H1 (cell line): ENCODE measurements at regions not wholly inside any gene's neighbourhood (a gene's known extent, or its start where the extent isn't known, plus 50 kb on each side); places are given as distances from the start of the nearest gene placed in this dataset.

Experiments
- CTCF ChIA-PET: fragments of 300-600 bp; sonication (Branson Sonifier 250); formaldehyde crosslinking; loops from one replicate; lab custom pipeline; 2021; ENCODE audit not compliant: partially characterized antibody; lab: Charles Lee
- POLR2A ChIA-PET: fragments of 300-600 bp; sonication (Branson Sonifier 250); formaldehyde crosslinking; loops from one replicate; lab custom pipeline; 2021; ENCODE audit warnings: inconsistent platforms; ENCODE audit not compliant: partially characterized antibody; lab: Charles Lee
- DNase-seq, 2 experiments: peaks; one replicate each; pipeline versions ENCODE4 v3.0.0 to v3.0.0-alpha.2; 2010 to 2022; ENCODE audit warnings: low spot score in 2 of 2, low read depth in 1 of 2, mixed read lengths in 1 of 2
- FAIRE-seq: peaks from 2 replicates; lab custom pipeline; 2011; peaks lifted over from hg19 to GRCh38; lab: Jason Lieb, UNC
- H2AFZ ChIP-seq: 2 replicates; pipeline ENCODE4 v1.8.1; 2012; ENCODE audit warnings: low read length, inconsistent platforms
- H2AK5ac ChIP-seq: 2 replicates; pipeline ENCODE4 v1.6.1; 2013; ENCODE audit warnings: low read depth, low read length
- H2BK120ac ChIP-seq: replicated peaks from 2 replicates; pipeline ENCODE3; 2013; ENCODE audit warnings: low read depth, low read length, inconsistent platforms
- H2BK12ac ChIP-seq: 2 replicates; pipeline ENCODE4 v1.6.1; 2013; ENCODE audit warnings: low read depth, low read length
- H2BK15ac ChIP-seq: 2 replicates; pipeline ENCODE4 v1.6.1; 2013; ENCODE audit warnings: low read length
- H2BK20ac ChIP-seq: 2 replicates; pipeline ENCODE4 v1.6.1; 2013; ENCODE audit warnings: low read length
- H2BK5ac ChIP-seq: 2 replicates; pipeline ENCODE4 v1.6.1; 2013; ENCODE audit warnings: low read depth, low read length
- H3K14ac ChIP-seq: 2 replicates; pipeline ENCODE4 v1.6.1; 2013; ENCODE audit warnings: inconsistent platforms; ENCODE audit not compliant: insufficient read length
- H3K18ac ChIP-seq: 2 replicates; pipeline ENCODE4 v1.6.1; 2013; ENCODE audit warnings: low read length; ENCODE audit errors: extremely low read depth
- H3K23ac ChIP-seq: 2 replicates; pipeline ENCODE4 v1.6.1; 2013; ENCODE audit warnings: inconsistent platforms; ENCODE audit not compliant: insufficient read length
- H3K23me2 ChIP-seq: 2 replicates; pipeline ENCODE4 v1.6.1; 2013; ENCODE audit warnings: low read depth, low read length
- H3K27ac ChIP-seq: 2 replicates; pipeline ENCODE4 v1.6.1; 2011; ENCODE audit warnings: low read depth, low read length, inconsistent platforms
- H3K27me3 ChIP-seq, 4 experiments: replicated peaks in 1 of 4; 1 replicate in 1 of 4; 2 replicates in 3 of 4; pipeline versions ENCODE4 v1.6.1 to v1.8.1; 2011 to 2013; ENCODE audit warnings: low read length in 3 of 4, mild to moderate bottlenecking in 3 of 4, inconsistent platforms in 2 of 4, mixed read lengths in 2 of 4, moderate library complexity in 1 of 4; ENCODE audit not compliant: control insufficient read depth in 3 of 4, insufficient read depth in 3 of 4; ENCODE audit errors: extremely low read depth in 1 of 4
- H3K36me3 ChIP-seq, 4 experiments: 2 replicates each; pipeline versions ENCODE4 v1.6.1 to v1.8.1; 2011 to 2013; ENCODE audit warnings: mild to moderate bottlenecking in 4 of 4, low read length in 3 of 4, moderate library complexity in 2 of 4, control low read depth in 1 of 4, inconsistent platforms in 1 of 4; ENCODE audit not compliant: insufficient read depth in 4 of 4, control insufficient read depth in 2 of 4
- H3K4ac ChIP-seq: replicated peaks from 2 replicates; pipeline ENCODE3; 2013; ENCODE audit warnings: low read length, low read depth, mixed read lengths, inconsistent platforms; ENCODE audit not compliant: insufficient read length
- H3K4me1 ChIP-seq, 4 experiments: replicated peaks in 1 of 4; 1 replicate in 1 of 4; 2 replicates in 3 of 4; pipeline versions ENCODE4 v1.6.1 to v1.8.1; 2011 to 2013; ENCODE audit warnings: low read length in 3 of 4, inconsistent platforms in 2 of 4, mixed read lengths in 1 of 4; ENCODE audit not compliant: insufficient read depth in 4 of 4, control insufficient read depth in 3 of 4
- H3K4me2 ChIP-seq, 2 experiments: 2 replicates each; pipeline versions ENCODE4 v1.6.1 to v1.8.1; 2011 to 2013; ENCODE audit warnings: low read depth in 2 of 2, low read length in 2 of 2, control low read depth in 1 of 2, inconsistent platforms in 1 of 2, mild to moderate bottlenecking in 1 of 2; ENCODE audit not compliant: insufficient read depth in 1 of 2
- H3K4me3 ChIP-seq, 4 experiments: fragments of 200-600, 300-600 bp in 1 of 4; sonication (generic), shearing (Covaris generic), sonication (Bioruptor Twin) in 1 of 4; 2 replicates each; pipeline versions ENCODE4 v1.5.1 to v1.8.1; 2011 to 2016; ENCODE audit warnings: low read length in 4 of 4, low read depth in 3 of 4, control low read depth in 2 of 4, inconsistent platforms in 2 of 4, mild to moderate bottlenecking in 2 of 4, mixed read lengths in 1 of 4, moderate library complexity in 1 of 4; ENCODE audit not compliant: insufficient read depth in 2 of 4; ENCODE audit errors: extremely low read depth in 1 of 4
- H3K56ac ChIP-seq: replicated peaks from 2 replicates; pipeline ENCODE3; 2013; ENCODE audit warnings: low read depth, mild to moderate bottlenecking, mixed read lengths, low read length, inconsistent platforms; ENCODE audit not compliant: insufficient read length
- H3K79me1 ChIP-seq: 2 replicates; pipeline ENCODE4 v1.6.1; 2013; ENCODE audit warnings: low read depth, low read length, control low read depth
- H3K79me2 ChIP-seq, 2 experiments: 2 replicates each; pipeline versions ENCODE4 v1.6.1 to v1.8.1; 2012 to 2013; ENCODE audit warnings: low read length in 2 of 2, mild to moderate bottlenecking in 2 of 2, inconsistent platforms in 1 of 2; ENCODE audit not compliant: insufficient read depth in 2 of 2, control insufficient read depth in 1 of 2
- H3K9ac ChIP-seq, 4 experiments: replicated peaks in 1 of 4; 1 replicate in 1 of 4; 2 replicates in 3 of 4; pipeline versions ENCODE4 v1.6.1 to v1.8.1; 2011 to 2013; ENCODE audit warnings: low read depth in 3 of 4, low read length in 3 of 4, control low read depth in 2 of 4, mild to moderate bottlenecking in 2 of 4, moderate library complexity in 2 of 4, inconsistent platforms in 1 of 4; ENCODE audit errors: extremely low read depth in 1 of 4
- H3K9me3 ChIP-seq, 2 experiments: 2 replicates each; pipeline versions ENCODE4 v1.6.1 to v1.8.1; 2012 to 2013; ENCODE audit warnings: mild to moderate bottlenecking in 2 of 2, moderate library complexity in 2 of 2, control low read depth in 1 of 2, inconsistent platforms in 1 of 2, low read depth in 1 of 2, low read length in 1 of 2, mixed read lengths in 1 of 2; ENCODE audit not compliant: insufficient read depth in 2 of 2
- H4K20me1 ChIP-seq, 2 experiments: replicated peaks in 1 of 2; 2 replicates each; pipeline versions ENCODE3 to v1.8.1; 2011 to 2013; ENCODE audit warnings: inconsistent platforms in 2 of 2, low read length in 2 of 2, mild to moderate bottlenecking in 1 of 2; ENCODE audit not compliant: insufficient read depth in 2 of 2, control insufficient read depth in 1 of 2
- H4K5ac ChIP-seq: 2 replicates; pipeline ENCODE4 v1.6.1; 2013; ENCODE audit warnings: low read length, low read depth, mixed read lengths, inconsistent platforms; ENCODE audit not compliant: insufficient read length
- H4K8ac ChIP-seq: 2 replicates; pipeline ENCODE4 v1.8.0; 2013; ENCODE audit warnings: mild to moderate bottlenecking, moderate library complexity, low read length, inconsistent platforms; ENCODE audit not compliant: insufficient read depth; ENCODE audit errors: extremely low read depth
- H4K91ac ChIP-seq: replicated peaks from 2 replicates; pipeline ENCODE3; 2013; ENCODE audit warnings: low read length, mixed read lengths, inconsistent platforms; ENCODE audit not compliant: insufficient read length
- BACH1 ChIP-seq: IDR thresholded peaks from 2 replicates; pipeline ENCODE4 v1.6.1; 2012; ENCODE audit warnings: low read length, improper control_type of control experiment
- BRCA1 ChIP-seq: IDR thresholded peaks from 2 replicates; pipeline ENCODE4 v1.6.1; 2012; ENCODE audit warnings: low read depth, low read length, improper control_type of control experiment
- CHD1 ChIP-seq: IDR thresholded peaks from 2 replicates; pipeline ENCODE4 v1.6.1; 2012; ENCODE audit warnings: low read depth, low read length, improper control_type of control experiment
- CREB1 ChIP-seq: IDR thresholded peaks from 2 replicates; pipeline ENCODE4 v1.6.1; 2012; ENCODE audit warnings: inconsistent platforms
- EZH2 ChIP-seq: fragments of 200-600 bp; sonication (generic); IDR thresholded peaks from 2 replicates; pipeline ENCODE4 v1.7.1; 2012; ENCODE audit warnings: low read depth, mild to moderate bottlenecking, moderate library complexity, low read length, inconsistent platforms; ENCODE audit not compliant: severe bottlenecking
- KDM4A ChIP-seq: IDR thresholded peaks from one replicate; pipeline ENCODE4 v1.7.1; 2012; ENCODE audit warnings: low read depth, mild to moderate bottlenecking, moderate library complexity, low read length, inconsistent platforms; ENCODE audit not compliant: severe bottlenecking
- KDM5A ChIP-seq: fragments of 200-600 bp; IDR thresholded peaks from 2 replicates; pipeline ENCODE4 v1.7.1; 2012; ENCODE audit warnings: mild to moderate bottlenecking, low read length, inconsistent platforms, mixed read lengths
- NANOG ChIP-seq: IDR thresholded peaks from 2 replicates; pipeline ENCODE4 v1.6.1; 2011; ENCODE audit warnings: low read length, low read depth, mild to moderate bottlenecking, inconsistent platforms; ENCODE audit not compliant: insufficient read depth, poor library complexity, severe bottlenecking
- POLR2A ChIP-seq, 2 experiments: IDR thresholded peaks; 1 replicate in 1 of 2; 2 replicates in 1 of 2; pipeline ENCODE4 v1.6.1; 2011; ENCODE audit warnings: low read depth in 2 of 2, low read length in 2 of 2, mild to moderate bottlenecking in 2 of 2; ENCODE audit errors: control extremely low read depth in 1 of 2
- RFX5 ChIP-seq: IDR thresholded peaks from 2 replicates; pipeline ENCODE4 v1.6.1; 2011; ENCODE audit warnings: low read depth, low read length, improper control_type of control experiment, borderline replicate concordance
- SIX5 ChIP-seq: IDR thresholded peaks from 2 replicates; pipeline ENCODE4 v1.6.1; 2011; ENCODE audit warnings: mild to moderate bottlenecking, low read depth, low read length
- SP4 ChIP-seq: IDR thresholded peaks from 2 replicates; pipeline ENCODE4 v1.6.1; 2012; ENCODE audit warnings: low read length, inconsistent platforms
- SRF ChIP-seq: IDR thresholded peaks from 2 replicates; pipeline ENCODE4 v1.6.1; 2011; ENCODE audit warnings: mild to moderate bottlenecking, low read depth, low read length, moderate library complexity
- TBP ChIP-seq: IDR thresholded peaks from 2 replicates; pipeline ENCODE4 v1.6.1; 2011; ENCODE audit warnings: low read depth, low read length, improper control_type of control experiment
- TEAD4 ChIP-seq: IDR thresholded peaks from 2 replicates; pipeline ENCODE4 v1.6.1; 2012; ENCODE audit warnings: low read depth, low read length, inconsistent platforms, mixed read lengths
- WGBS, 2 experiments: shearing (Covaris generic) in 1 of 2; methylation state at CpG; one replicate each; pipeline versions ENCODE4 v1.1.6 to v1.1.7; 2013 to 2015; ENCODE audit warnings: low lambda C conversion rate in 2 of 2, mixed read lengths in 2 of 2, inconsistent platforms in 1 of 2, low coverage in 1 of 2, missing lambda C conversion rate in 1 of 2; ENCODE audit not compliant: insufficient replicate concordance in 2 of 2, insufficient coverage in 1 of 2, insufficient read length in 1 of 2; ENCODE audit errors: extremely low coverage in 1 of 2, missing lambda C conversion rate in 1 of 2; 5-methylcytosine and 5-hydroxymethylcytosine counted together

GRCh38 chr6:22043284-22043962, 253.4 kb downstream of the PRL start:
- Histone ChIP-seq H3K9me3 (no peaks in the 10 kb centered on the region), H3K23me2 (no peaks in the 10 kb centered on the region; the same call in 1 of the 2 replicates), H3K4ac (no peak overlapping the region), H4K5ac (no peak overlapping the region), H3K9ac (no peak overlapping the region), H3K4me1 (peaks cover 0 to 8% (median 4%) of the 10 kb centered on the region in 4 experiments), H2AFZ (no peak overlapping the region), H2BK20ac (no peak overlapping the region), H4K8ac (no peak overlapping the region), H3K4me3 (no peak overlapping the region), H3K23ac (no peak overlapping the region), H3K14ac (no peak overlapping the region), H3K27ac (no peak overlapping the region), H2BK5ac (peak overlapping the region; percentile 27; the same call in 1 of the 2 replicates), H3K79me2 (peaks cover 0 to 20% of the 10 kb centered on the region in 2 experiments; a peak in 2 of 4 replicates), H3K79me1 (no peaks in the 10 kb centered on the region), H3K27me3 (no peaks in the 10 kb centered on the region), H3K4me2 (peak overlapping the region in 1 of 2 experiments; percentile 30; a peak in 1 of 4 replicates), H4K91ac (no peak overlapping the region), H3K56ac (no peak overlapping the region), H2BK15ac (no peak overlapping the region), H3K36me3 (no peaks in the 10 kb centered on the region; a peak in 1 of 8 replicates), H2BK12ac (no peak overlapping the region), H2AK5ac (no peak overlapping the region), H4K20me1 (no peaks in the 10 kb centered on the region), H3K18ac (peak overlapping the region; percentile 40; the same call in 1 of the 2 replicates), H2BK120ac (no peak overlapping the region)
- POLR2A ChIA-PET, result interaction anchor here (0.6 to 1.2 kb wide), 5 partner anchors 10 to 67 kb away, joined by 3 to 5 read pairs (median 3); no protein-coding TSS in a partner anchor
- DNase-seq (no peak), FAIRE-seq (no peak)
- CTCF ChIA-PET, result interaction anchor here (0.6 to 1.2 kb wide), 7 partner anchors 10 to 386 kb away, joined by 3 to 5 read pairs (median 4); no protein-coding TSS in a partner anchor
- WGBS, 2 experiments, result 85% methylated on average over 7 of the region's 7 CpGs; no CpG with 5 or more reads in 1 of the 2 experiments
- TF ChIP-seq CREB1, result no peak
- TF ChIP-seq SP4, result no peak
- no peak for TF ChIP-seq NANOG
- no peak for TF ChIP-seq SRF
- TF ChIP-seq TBP, result no peak
- no peak for TF ChIP-seq CHD1
- no peak for TF ChIP-seq BRCA1
- no peak for TF ChIP-seq KDM5A
- TF ChIP-seq RFX5, result no peak
- TF ChIP-seq POLR2A (IDR thresholded peaks at IDR 0.05; ENCODE audit: control extremely low read depth in 1 of 2, low read depth in 2 of 2, low read length in 2 of 2), result no peak
- no peak for TF ChIP-seq TEAD4
- TF ChIP-seq KDM4A, result no peak
- TF ChIP-seq BACH1, result no peak
- no peak for TF ChIP-seq EZH2
- no peak for TF ChIP-seq SIX5
